GM18499 (cell line): ENCODE measurements at regions not wholly inside any gene's neighbourhood (a gene's known extent, or its start where the extent isn't known, plus 50 kb on each side); places are given as distances from the start of the nearest gene placed in this dataset.

Source experiments
- ATAC-seq: cut with Tn5 transposase; IDR thresholded peaks from one replicate; pipeline ENCODE4 v1.9.1; 2021; ENCODE audit warnings: moderate number of reproducible peaks; ENCODE audit not compliant: insufficient read depth, unreplicated experiment

GRCh38 chr15:62712455-62712839 is 330.1 kb upstream of the TPM1 start:
- no peak for ATAC-seq

DNA sequence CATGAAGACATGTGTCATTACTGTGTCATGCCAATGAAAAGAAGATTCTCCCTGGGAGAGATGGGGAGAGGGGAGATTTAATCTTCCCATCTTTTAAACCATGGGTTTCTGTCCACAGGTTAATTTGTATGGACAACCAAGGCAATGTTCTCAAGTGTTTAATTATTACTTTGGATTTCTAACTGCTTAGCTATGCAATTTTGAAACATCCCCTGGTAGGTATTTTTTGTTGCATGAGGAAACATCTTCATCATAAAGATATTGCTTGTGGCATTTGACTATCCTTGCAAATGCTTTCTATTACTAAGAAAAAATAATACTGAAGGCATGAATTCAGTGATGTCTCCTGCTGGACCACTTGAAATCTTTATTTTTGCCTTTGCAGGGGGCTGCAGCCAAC is 326.6 kb upstream of the TPM1 start:
- ATAC-seq: no peak

DNA sequence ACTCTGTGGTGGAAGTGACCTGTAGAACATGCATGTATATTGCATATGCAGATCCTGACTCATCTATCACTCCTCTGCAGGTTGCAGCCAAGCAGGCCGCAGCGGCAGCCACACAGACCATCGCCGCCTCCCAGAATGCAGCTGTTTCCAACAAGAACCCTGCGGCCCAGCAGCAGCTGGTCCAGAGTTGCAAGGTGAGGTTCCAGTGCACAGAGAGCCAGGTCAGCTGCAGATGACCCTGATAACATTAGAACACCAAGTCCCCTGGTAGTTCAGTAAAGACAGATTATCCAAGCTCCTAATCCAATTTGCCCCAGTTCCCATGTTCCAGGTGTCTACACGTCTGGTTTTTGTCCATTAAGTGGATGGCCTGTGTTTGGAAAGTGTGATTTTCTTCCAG is 325.1 kb upstream of the TPM1 start:
- ATAC-seq: no peak

- no peak for ATAC-seq
Measured at GRCh38 chr15:62719316-62719715, 323.2 kb upstream of the TPM1 start.

DNA sequence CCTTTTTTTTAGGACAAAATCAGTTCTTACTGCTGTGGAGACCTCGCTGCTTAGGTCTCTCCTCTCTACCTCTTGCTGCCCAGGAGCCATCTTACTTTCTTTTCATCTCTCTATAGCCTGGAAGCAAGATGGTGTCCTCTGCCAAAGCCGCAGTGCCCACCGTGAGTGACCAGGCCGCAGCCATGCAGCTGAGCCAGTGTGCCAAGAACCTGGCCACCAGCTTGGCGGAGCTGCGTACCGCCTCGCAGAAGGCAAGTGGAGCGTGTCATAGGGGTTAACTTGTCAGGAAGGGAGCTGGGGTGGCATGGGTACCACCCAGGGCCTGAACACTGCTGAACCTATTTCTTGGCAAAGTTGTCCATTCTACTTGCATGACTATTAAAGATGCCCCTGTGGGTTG is 320.3 kb upstream of the TPM1 start:
- no peak for ATAC-seq

DNA sequence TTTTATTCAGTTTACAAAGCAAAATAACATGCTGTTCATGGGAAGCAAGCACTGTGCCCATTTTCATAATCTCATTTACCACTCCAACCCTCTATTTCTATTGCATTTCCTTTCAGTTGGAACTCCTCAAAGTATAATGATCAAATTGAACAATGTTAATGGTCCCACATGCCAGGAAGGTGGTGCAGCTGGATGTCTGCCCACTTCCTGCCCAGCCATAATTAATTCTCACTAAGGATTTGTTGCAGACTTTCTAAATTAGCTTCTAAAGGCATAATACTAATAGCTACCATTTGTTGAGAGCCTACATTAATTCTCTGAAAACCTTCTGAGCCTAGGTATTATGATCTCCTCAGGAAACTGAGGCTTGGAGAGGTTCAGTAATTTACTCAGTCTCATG is 316.1 kb upstream of the TPM1 start:
- ATAC-seq: no peak

GRCh38 chr15:62727501-62727900 is 315.0 kb upstream of the TPM1 start:
- ATAC-seq: no peak

- ATAC-seq: no peak
Measured at GRCh38 chr15:62730825-62731224, 311.7 kb upstream of the TPM1 start.

- ATAC-seq: no peak
Measured at GRCh38 chr15:62732078-62732477, 310.5 kb upstream of the TPM1 start.

GRCh38 chr15:62734706-62735105 is 307.8 kb upstream of the TPM1 start:
- no peak for ATAC-seq

DNA sequence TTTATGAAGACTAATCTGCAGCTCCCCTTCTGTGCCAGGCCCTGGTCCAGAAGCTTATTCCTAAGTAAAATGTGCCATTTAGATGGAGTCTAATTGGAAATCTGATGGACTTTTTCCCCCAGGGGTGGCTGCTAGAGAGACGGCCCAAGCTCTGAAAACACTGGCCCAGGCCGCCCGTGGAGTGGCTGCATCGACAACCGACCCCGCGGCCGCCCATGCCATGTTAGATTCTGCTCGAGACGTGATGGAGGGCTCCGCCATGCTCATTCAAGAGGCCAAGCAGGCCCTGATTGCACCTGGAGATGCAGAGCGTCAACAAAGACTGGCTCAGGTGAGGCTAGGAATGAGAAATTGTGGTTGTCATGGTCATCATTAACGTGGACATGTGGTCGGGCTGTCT is 305.8 kb upstream of the TPM1 start:
- ATAC-seq: no peak

DNA sequence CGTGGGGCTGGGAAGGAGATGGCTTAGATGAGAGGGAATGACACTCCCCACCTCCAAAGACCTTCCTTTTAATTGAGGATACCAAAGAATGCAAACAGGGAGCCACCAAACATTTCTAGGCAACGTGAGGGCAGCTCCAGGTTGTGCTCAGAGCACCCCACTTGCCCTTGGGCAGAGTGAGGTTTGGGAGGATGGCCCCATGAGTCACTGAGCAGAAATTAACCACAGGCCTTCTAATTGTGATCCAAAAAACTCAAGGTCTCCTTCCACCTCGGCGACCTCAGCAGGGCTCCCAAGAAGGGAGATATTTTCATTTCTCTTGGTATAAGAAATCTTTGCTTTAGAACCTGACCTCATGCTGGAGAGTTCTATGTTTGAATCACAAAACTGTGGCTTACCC is 305.0 kb upstream of the TPM1 start:
- no peak for ATAC-seq

GRCh38 chr15:62739082-62739481 is 303.5 kb upstream of the TPM1 start:
- ATAC-seq: no peak

DNA sequence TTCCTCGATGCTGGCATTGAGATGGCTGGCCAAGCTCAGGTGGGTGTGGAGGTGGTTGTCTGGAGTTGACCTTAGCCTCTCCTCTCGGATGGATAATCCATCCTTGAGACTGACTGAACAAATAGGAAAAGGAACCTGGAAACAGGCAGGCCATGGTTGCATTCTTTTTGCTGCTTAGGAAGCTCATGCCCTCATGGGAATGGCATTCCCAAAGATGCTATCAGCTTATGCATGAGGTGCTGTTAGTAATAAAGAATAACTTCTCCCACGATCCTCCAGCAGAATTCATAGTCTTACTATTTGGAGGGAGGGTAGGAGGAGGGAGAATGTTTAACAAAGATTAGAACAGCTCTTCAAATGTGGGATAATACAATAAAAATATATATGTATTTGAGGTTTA is 303.0 kb upstream of the TPM1 start:
- ATAC-seq: no peak

GRCh38 chr15:62740141-62741004 is 302.2 kb upstream of the TPM1 start:
- no peak for ATAC-seq

DNA sequence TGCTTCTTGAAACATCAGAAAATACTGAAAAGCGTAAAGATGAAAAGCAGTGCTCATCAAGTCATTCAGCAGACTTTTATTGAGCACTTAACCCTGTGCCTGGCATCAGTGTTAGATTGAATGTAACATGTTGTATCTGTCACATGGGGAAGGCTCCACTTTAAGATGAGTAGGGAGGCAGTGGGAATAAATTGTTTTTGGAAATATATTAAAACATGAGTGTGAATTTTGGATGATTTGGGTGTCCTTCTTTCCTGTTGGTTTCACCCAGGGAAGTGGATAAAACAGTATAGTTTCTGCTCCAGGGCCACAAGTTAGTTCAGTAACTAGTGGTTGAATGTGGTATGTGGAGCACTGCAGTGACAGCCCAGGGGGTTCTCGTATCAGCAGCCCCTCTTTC is 301.4 kb upstream of the TPM1 start:
- ATAC-seq: no peak

- no peak for ATAC-seq
Measured at GRCh38 chr15:62742409-62743171, 300.0 kb upstream of the TPM1 start.

DNA sequence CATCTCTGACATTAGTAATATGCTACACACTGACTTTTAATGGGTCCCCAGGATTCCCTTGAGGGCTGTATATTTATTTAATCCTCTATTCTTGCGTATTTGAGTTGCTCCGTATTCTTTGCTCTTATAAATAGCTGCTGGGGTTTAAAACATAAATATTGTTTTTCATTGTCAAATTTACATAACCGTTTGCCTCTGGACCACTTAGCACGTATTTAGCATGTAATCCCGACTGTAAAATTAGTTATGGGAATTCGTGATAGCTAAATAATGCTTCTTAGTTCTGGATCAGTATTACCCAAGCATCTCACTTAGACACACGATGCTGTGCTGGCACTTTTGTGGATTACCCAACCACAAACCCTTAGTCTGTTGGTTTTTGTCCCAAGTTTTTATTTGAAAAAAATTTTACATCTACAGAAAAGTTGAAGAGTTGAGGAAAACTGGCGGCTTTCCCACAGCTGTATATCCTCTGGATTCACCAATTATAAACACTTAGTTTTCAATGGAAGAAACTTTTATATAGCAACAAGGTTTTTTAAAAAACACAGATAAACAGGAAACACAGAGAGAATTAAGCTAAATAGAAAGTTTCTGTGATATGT is 296.8 kb upstream of the TPM1 start:
- ATAC-seq: no peak

GRCh38 chr15:62748196-62748595 is 294.4 kb upstream of the TPM1 start:
- no peak for ATAC-seq

- no peak for ATAC-seq
Measured at GRCh38 chr15:62749036-62749815, 293.3 kb upstream of the TPM1 start.

DNA sequence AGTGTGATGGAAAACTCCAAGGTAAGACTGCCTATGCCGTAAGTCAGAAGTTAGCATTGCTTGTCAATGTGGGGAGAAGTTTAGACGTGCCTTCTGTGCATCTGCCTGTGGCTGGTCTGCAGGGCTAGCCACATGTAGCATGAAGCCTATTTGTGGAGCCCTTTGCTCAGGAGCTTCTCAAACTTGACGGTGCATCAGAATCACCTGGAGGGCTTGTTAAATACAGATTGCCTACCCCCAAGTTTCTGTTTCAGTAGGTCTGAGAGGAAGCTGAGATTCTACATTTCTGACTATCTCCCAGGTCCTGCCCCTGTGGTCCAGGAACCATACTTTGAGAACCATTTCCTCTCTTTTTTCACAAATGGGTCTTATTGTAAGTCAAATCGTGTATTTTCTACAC is 292.1 kb upstream of the TPM1 start:
- ATAC-seq: no peak
